ENCODE measurements at regions not wholly inside any gene's neighbourhood (a gene's known extent, or its start where the extent isn't known, plus 50 kb on each side); places are given as distances from the start of the nearest gene placed in this dataset.
A peak's percentile ranks its signal among the peaks of the same experiment; 100 is the strongest.

- TF ChIP-seq RREB1 (CRISPR knock-in tag; IDR thresholded peaks at IDR 0.05): 0 out of 2 replicates have a peak, but pooled peaks have one; percentile 50
- TF ChIP-seq BRCA1 (IDR thresholded peaks at IDR 0.05): no peak
- TF ChIP-seq BRCA1 (CRISPR knock-in tag; IDR thresholded peaks at IDR 0.05): no peak
- no peak for TF ChIP-seq BRF1 (IDR thresholded peaks at IDR 0.05; ENCODE audit: borderline replicate concordance, extremely low read depth, insufficient read length)
- TF ChIP-seq ARID2 (IDR thresholded peaks at IDR 0.05): peak; percentile 78
- TF ChIP-seq CEBPZ (IDR thresholded peaks at IDR 0.05; ENCODE audit: borderline replicate concordance, low read depth, low read length): no peak
- TF ChIP-seq RAD51 (IDR thresholded peaks at IDR 0.05; ENCODE audit: borderline replicate concordance, low read depth): 0 out of 2 replicates have a peak, but pooled peaks have one; percentile 14
- TF ChIP-seq TRIM28 (IDR thresholded peaks at IDR 0.05): no peak
- no peak for TF ChIP-seq ZNF232 (CRISPR knock-in tag; IDR thresholded peaks at IDR 0.05)
- peak in 1 of 2 experiments; percentile 62; a peak in 1 of 4 replicates for TF ChIP-seq SRF (CRISPR knock-in tag; IDR thresholded peaks at IDR 0.05)
- TF ChIP-seq RAD21 (CRISPR knock-in tag; conservative IDR thresholded peaks at IDR 0.05 in 1 of 2, IDR thresholded peaks at IDR 0.05 in 1 of 2): peak; percentile 93 to 98
- no peak for TF ChIP-seq RNF219 (CRISPR knock-in tag; IDR thresholded peaks at IDR 0.05)
Measured at GRCh38 chr1:182301467-182302198, 90.0 kb downstream of the GLUL start (continued).

Data from K562 (cell line).